NCI-H345 treated with DMSO at 0.1 percent for 48 hours (cell line): ENCODE measurements at regions not wholly inside any gene's neighbourhood (a gene's known extent, or its start where the extent isn't known, plus 50 kb on each side); places are given as distances from the start of the nearest gene placed in this dataset.

ENCODE experiments used
- DNase-seq: peaks from one replicate; lab custom pipeline; 2025; ENCODE audit not compliant: unreplicated experiment; lab: John Stamatoyannopoulos, UW

DNA sequence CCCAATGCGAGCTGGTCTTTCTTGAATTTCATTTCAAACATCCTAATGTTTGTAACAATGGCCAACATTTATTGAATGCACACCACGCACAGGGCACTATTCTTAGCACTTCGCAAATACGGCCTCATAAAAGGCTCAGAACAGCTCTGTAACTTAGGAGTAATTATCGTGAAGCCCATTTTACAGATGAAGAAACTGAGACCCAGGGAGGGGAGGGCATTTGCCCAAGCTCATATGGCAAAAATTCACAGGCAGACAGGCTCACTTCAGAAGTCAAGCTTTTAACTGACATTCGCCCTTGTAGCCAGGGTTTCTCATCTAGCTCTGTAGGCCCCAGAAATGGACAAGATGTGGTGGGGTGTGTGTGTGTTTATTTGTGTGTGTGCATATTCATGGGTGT, 60.3 kb upstream of the TBX3 start:
- no peak for DNase-seq

DNA sequence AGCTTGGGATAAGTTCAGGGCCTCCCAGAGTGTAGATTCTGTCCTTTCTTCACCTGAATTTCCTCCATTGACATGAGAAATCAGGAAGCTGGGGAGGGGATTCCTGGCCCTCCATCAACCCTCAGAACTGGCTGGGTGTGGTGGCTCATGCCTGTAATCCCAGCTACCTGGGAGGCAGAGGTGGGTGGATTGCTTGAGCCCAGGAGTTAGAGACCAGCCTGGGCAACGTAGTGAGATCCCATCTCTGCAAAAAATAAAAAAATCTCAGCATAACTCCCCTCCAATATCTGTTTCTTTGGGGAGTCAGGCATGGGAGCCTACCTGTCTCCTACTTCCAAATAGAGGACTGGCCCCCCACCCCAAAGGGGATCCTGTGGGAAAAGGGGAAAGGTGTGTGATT, 59.8 kb upstream of the TBX3 start:
- no peak for DNase-seq

DNA sequence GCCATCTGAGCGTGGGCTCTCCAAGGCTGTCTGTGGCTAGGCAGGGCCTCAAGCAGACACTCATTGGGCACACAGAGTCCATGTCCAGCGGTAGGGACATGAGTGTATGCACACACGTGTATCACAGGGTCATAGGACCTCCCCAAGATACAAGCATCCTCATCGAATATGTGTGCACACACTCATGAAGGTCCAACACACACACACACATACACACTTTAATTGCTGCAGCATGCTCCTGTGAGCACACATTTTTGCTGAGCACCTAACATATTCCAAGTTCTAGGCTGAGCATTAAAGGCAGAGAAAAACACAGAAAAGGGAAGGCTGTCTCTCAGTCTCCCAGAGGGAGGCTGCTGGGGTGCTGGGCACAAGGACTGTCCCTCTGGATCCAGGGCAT, 59.3 kb upstream of the TBX3 start:
- no peak for DNase-seq

DNA sequence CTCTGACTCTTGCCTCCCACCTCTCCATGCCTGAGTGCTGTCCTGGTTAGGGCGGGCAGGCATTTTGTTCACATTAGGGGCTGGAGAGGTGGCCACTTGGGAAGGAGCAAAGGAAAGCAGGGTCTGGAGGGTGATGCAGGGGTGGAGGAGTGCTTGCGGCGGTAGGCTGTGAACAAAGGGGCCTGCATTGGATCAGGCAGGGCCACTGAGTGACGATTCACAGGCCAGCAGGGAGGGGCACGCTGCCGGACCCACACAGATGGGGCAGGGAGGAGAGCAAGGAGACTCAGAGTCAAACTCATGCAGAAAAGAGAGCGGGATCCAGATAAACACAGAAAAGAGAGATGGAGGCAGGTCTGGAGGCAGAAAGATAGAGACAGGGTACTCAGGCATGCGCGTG, 58.4 kb upstream of the TBX3 start:
- no peak for DNase-seq

DNA sequence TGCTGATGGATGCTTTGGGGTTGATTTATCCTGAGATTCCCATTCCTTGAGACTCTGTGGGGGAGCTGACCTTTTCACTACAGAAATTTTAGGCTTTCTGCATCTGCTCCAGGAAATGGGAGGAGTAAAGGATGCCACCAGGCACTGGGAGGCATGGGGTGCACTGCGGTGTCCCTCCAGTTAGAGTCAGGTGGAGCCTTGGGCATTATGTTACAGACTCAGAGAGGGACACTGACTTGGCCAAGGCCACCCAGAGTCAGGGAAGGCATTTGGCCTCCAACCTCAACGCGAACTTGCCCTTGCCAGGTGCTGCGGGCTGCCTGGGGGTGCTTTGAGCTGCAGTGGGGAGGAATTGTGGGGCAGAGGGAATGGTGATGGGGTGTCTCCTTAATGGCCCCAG, 58.0 kb upstream of the TBX3 start:
- no peak for DNase-seq

DNA sequence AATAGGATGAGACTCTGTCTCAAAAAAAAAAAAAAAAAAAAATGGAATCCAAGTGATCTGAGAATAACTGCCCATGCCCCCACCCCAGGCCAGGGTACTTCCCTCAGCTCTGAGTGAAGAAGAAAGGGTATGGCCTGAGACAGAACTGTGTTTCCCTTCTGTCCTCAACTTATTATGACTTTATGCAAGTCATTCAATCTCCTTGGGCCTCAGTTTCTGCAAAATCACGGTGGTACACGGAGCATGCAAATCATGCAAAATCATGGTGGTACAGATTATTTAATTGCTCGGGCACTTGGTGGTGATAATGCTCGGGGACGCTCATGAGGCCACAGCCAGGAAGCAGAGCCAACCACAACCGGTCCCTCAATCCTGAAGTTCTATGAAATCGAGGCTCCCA, 56.5 kb upstream of the TBX3 start:
- DNase-seq, result no peak

DNA sequence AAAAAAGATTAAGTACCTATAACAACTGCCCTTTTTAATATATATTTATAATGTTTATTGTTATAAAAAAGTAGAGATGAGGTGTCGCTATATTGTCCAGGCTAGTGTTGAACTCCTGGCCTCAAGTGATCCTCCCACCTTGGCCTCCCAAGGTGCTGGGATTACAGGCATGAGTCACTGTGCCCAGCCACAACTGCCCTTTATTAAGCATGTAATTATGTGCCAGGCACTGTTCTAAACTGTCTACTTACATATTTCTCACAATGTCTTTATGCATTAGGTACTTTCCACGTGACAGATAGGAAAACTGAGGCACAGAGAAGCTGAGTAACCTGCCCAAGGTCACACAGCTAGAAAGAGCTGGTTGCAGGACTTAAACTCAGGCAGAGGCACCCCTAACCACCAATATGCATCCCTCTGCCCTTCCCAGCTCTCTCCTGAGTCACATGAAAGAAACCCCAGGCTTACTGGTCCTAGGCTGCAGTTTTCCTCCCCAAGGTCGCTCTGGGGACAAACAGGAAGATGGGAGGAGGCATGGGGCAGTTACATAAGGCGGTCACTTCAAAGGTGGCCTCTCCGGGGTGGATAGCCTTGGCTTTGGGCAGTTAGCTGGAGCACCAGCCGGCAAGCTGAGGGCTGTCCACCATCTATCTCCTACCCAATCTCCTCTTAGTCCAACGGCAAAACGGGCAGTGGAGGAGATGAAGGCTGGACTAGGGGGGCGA, 54.6 kb upstream of the TBX3 start:
- DNase-seq, result no peak

DNA sequence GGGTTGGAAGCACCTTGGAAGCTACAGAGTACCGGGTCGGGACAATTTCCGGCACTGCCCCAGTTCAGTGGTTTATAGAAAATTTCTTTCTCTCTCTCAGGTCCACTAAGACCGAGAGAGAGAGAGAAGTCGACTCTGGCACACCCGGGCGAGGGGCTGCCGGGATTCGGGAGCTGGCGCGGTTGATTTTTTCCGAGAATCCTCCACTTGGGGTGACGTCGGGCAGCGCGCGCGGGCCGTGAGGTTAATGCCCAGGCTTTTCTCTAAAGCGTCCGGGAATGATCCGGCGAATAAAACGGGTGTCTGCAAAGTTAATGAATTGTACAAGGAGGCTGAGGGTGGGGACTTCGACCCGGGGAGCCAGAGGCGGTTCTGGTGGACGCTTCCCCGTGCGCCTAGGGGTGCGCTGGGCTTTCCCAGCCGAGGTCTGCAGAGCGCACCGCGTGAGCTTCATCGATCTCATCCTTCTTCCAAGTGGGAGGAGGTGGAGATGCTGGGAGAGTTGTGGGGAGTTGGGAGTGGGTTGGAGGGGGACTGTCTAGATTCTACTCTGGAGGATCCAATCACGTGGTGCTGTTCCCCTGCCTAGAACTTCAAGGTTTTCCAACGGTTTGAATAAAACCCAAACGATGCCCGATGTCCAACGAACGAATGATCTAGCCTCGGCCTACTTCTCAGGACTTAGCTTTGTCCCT, 51.9 kb upstream of the TBX3 start:
- DNase-seq, result no peak

DNA sequence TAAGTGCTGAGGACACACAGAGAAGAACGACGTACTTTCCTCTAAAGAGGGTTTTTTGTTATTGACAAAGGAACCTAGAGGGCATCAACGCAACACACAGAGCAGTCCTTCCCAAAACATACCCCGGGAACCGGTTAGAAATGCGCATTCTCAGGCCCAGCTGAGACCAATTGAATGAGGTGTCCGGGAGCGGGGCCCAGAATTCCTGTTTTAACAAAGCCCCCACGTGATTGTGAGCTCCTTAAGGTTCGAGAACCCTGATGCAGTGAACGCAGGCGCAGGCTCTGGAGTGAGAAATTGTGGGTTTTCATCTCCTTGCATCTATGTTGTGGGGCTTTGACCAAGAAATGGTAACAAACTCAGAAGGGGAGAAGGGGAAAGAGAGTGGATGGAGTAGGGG, 51.0 kb upstream of the TBX3 start:
- no peak for DNase-seq

DNA sequence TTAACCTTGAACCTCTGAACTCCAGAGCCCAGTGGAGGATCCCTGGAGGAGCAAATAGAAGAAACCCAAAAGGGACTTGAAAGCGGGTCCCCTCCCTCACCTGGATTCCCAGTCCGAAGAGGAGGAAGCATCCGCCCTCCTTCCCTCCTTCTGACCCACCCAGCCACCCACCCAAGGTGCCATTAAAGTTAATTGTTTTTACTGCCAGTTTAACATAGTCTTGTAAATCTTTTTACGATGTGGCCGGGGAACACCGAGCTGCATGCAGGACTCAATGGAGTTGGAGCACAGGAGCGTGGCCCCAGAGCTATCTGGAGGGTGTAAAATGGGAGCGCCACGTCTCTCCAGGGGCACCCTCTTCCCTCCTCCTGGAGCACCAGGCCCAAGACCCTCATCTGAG, 49.9 kb upstream of the TBX3 start:
- DNase-seq, result no peak
